GM19328 (cell line): ENCODE measurements at regions not wholly inside any gene's neighbourhood (a gene's known extent, or its start where the extent isn't known, plus 50 kb on each side); places are given as distances from the start of the nearest gene placed in this dataset.
"Not testable (repeated sequence)": the region's sequence is repeated elsewhere in the genome, so short reads cannot be mapped to it uniquely, and the experiment has no call there.

Source experiments
- ATAC-seq: cut with Tn5 transposase; IDR thresholded peaks from one replicate; pipeline ENCODE4 v1.9.1; 2021; ENCODE audit warnings: mild to moderate bottlenecking, moderate library complexity; ENCODE audit not compliant: unreplicated experiment

DNA sequence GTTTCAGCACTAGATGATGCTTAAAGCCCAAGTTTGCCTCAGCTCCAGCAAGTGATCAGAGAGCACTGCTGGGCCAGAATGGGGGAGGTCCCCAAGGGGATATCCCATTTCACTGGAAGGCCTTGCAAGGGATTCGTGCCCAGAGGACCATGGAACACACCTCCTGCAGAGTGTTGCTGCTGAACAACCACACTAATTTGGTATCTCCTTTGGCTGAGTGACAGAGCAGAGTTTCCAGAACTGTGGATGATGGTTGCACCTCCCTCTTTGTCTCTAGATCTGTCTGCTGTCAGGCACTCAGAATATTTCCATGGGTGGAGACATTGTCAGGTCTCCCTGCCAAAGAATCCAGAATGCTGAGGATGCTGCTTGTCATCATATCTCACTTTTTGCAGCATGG is 484.8 kb upstream of the NETO1 start:
- ATAC-seq: no peak

DNA sequence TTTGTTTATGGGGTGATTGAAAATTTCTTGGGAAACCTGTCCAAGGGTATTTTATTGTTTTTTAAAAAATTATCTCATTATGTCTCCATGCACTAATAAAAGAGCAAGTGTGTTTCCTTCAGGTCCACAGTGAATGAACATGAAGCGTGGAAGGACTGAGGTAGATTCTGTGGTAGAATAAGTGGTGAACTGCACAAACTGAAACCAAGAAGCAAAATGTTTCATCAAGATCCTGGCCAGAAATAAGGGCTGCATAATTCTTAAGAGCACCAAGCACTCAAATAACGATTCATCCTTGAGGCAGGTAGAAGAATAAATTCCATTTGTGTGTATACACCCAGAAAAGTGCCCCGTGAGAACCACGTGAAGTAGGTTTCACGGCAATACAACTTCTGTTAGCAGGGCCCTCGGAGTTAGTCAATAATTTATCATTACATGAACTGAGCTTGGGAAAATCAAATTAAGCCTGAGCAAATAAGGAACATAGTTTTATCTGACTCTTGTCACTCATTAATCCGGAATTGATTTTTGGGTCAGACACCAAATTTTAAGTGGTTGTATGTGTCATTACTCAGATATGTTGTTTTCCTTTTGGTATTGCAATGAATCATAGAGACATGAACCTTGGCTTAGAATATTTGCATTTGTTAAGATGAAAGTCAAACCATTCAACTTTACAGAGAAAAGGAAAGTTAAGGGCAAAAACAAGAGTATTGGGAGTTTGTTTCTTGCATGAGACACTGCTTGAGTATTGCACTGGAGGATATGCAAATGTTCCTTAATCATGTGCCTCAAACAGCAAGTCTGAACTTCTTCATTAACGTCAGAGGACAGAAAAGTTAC is 472.6 kb upstream of the NETO1 start:
- ATAC-seq: no peak

DNA sequence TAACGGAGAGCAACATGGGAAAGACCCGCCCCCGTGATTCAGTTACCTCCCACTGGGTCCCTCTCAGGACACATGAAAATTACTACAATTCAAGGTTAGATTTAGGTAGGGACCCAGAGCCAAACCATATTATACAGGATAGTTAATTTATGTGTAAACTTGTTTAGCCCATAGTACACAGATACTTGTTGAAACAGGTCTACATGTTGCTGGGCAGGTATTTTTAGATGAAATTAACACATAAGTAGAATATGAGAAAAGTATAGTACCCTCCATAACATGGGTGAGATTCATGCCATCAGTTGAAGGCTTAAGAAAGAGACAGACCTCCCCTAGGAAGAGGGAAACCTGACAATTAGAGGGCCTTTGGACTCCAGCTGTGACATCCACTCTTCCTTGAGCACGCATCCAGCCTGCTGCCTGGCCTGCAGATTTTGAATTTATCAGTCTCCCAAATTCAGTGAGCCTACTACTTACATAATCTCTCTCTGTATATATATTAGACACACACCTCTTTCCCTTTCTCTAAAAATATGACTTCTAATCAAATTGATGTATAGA is 463.5 kb upstream of the NETO1 start:
- no peak for ATAC-seq

DNA sequence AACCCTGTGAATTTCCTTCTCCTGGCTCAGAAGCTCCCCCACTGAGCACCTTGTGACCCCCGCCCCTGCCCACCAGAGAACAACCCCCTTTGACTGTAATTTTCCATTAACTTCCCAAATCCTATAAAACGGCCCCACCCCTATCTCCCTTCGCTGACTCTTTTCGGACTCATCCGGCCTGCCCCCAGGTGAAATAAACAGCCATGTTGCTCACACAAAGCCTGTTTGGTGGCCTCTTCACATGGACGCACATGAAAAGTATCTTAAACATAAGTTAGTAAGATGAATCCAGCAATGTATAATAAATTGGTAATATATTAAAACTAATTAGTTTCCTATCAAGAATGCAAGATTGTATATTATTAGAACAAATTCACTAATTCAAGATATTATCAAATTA is 462.3 kb upstream of the NETO1 start:
- ATAC-seq: not testable (repeated sequence)

DNA sequence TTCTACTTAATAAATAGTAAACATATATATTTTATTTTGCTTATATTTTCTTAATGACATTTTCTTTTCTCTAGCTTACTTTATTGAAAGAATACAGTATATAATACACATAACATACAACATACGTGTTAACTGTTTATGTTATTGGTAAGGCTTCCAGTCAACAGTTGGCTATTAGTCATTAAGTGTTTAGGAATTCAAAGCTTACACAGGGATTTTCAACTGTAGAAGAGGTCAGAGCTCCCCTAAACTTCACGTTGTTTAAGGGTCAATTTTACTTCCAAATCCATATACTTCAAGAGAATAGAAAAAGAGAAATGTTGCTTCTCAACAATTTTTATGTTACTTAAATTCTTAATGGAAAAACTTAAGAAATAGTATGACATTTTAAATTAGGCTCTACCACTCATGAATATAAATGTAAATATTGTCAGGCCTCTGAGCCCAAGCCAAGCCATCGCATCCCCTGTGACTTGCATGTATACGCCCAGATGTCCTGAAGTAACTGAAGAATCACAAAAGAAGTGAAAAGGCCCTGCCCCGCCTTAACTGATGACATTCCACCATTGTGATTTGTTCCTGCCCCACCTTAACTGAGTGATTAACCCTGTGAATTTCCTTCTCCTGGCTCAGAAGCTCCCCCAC is 456.5 kb upstream of the NETO1 start:
- not testable (repeated sequence) for ATAC-seq

DNA sequence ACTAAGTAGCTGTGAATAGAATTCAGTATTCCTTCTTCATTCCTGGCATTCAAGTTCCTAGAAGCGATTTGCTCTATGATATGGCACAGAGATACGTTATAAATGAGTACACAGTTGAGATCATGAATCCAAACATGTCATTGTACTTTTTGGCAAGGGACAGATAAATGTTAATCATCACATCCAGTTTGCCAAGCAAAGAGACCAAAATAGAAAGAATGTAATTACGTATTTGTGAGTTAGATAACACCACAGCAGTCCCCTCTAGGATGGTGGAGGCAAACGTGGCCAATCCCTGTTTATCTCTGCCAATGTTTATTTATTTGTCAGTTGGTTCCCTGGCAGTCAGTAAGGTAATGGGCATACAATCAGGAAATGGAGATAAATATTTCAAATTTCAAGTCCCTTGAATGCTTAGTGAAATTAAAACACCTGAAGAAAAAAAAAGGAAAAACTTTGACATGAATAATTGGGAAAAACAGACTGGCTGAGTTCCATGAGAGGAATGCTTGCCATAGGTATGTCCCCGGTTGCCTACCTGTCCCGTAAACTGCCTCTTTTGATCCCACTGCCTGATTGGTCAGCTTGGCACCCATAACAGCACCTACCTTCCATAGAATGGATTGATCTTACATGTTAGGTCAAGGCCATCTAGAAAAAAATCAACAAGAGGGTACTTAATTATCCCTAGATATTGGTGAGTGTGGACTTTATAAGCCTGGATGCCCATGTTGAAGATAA is 451.1 kb upstream of the NETO1 start:
- ATAC-seq: no peak

DNA sequence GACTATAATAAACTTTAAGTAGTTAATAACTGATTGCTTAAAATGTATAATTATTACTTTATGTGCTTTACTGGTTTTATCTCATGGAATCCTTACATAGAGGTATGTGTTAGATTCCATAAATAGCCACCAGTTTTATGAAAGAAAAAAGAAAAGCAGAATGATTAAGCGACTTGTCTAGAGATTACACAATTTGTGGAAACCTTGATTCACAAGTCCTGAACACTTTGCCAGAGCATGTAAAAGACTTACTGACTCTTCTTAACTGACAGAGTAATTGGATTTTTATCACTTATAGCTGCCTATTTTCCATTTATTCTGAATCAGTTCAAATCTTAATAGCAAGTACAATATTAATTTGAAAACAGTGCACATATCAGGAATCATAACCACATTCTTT is 448.7 kb upstream of the NETO1 start:
- ATAC-seq: no peak

DNA sequence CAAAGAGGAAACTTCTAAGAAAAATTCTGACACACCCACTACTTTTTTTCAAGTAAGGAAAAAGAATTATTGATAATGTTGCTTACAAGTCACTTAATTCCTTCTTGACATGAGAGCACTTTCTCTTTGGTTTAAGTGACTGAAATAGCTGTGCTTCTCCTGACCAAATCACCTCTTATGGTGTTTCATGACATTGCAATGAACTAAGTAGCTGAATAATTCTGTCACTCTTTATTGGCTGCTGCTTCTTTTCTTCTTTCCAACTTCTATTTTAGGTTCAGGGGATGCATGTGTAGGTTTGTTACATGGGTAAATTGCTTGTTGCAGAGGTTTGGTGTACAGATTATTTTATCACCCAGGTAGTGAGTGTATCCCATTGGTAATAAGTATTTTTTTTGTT is 447.6 kb upstream of the NETO1 start:
- ATAC-seq: no peak

DNA sequence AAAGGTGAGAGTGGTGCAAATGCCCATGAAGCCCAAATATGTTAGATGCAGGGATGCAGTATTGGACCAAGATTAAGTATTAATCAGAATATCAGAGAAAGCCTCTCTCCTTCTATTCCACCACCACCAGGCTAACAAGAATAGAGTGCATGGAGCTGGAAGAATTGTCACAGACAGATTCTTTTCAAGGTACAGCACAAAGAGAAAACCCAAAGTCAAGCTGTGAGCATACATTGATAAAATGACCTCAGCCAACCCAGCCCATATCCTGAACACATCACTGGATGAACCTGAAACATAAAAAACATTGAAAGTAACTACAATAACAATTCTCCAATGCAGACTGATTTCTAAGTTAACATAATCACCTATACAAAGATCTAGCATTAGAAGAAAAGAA is 445.7 kb upstream of the NETO1 start:
- no peak for ATAC-seq

DNA sequence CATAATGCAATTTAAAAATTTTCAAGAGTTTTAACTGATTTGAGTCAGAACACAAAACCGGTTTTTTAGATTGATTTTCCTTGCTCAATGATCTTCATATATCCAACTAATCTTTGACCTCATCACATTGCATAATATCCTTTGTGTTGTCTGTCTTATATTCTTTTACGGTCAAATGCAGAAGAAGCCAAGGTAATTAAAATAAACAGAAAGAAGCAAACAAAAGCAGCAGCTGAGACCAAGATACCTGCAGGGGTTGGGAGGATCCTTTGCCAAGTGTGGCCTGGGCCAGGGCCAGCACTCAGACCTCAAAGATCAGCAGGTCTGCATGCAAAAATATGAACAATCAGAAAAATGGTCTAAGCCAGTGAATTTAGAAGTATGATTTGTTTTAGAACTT is 428.9 kb upstream of the NETO1 start:
- no peak for ATAC-seq

DNA sequence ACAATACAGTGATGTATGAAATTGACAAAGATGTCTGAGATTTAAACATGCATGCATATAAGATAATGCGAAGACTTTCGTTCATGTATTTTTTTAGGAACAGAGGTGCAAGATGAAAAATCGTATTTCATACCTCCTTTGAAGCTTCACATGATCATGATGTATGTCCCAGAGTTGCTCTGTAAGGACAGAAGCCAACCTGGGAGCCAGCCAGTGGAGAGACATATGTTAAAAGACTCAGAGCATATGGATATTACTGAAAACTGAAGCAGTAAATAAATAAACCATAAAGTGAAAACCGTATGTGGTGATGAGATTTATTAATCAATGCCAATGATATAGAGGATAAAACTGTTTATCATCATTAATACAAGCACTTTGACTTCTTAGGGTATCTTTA is 424.4 kb upstream of the NETO1 start:
- ATAC-seq: no peak

DNA sequence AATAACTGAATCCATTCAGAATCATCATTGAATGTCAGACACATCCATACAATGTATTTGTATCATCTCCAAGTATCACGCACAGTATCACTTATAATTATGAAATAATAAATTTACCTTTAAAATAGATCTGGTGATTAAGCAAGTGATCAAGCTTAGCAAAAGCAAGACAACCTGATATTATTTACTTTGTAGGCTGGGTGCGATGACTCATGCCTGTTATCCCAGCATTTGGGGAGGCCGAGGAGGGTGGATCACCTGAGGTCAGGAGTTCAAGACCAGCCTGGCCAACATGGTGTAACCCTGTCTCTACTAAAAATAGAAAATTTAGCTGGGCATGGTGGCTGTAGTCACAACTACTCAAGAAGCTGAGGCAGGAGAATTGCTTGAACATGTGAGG is 421.0 kb upstream of the NETO1 start:
- ATAC-seq: no peak

DNA sequence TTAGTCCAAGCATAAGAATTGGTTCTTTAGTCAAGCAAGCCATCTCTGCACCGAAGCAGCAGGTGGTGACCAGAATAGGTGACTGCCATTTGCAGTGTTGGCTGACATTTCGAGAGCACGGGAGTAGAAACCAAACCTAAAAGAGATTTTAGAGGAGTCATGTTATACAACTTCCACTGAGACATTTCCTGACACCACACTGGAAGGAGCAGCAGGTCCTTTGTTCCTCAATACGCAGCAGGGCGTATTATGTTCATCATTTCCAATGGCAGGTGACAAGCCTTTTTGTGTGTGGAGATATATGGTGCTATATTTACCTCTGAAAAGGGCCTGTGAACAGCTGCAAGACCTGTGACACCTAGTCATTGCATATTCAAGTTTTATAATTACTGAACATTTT is 418.8 kb upstream of the NETO1 start:
- ATAC-seq: no peak

DNA sequence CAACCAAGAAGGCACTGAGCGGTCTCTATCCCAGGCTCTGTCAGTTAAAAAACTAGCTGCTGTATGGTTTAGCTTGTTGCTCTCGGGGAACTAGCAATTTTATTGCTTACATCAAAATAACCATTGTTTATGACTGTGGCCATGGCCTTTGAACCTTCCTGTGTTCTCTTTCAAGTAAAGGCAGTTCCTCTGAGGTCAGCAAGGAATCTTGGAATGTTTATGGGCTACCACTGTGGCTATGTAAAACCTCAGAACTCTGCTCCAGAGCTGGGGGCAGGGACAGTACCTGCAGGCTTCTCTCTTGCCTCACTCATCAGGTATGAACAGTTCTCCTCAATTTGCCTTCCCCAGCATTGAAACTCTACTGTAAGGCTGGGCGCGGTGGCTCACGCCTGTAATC is 416.0 kb upstream of the NETO1 start:
- no peak for ATAC-seq

DNA sequence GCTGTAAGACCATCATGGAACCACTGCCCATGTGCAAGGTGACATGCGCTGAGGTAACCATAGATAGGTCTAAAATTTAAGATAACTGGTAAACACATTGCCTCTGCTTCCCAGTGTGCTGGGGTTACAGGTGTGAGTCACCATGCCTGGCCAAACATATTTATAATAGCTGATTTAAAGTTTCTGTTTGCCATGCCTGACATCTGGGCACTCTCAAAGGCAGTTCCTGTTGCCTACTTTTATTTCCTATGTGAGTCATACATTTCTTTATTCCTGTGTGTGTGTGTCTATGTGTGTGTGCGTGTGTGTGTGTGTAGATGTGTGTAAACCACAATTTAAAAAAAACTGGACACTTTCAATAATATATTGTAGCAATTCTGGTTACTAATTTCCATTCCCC is 415.2 kb upstream of the NETO1 start:
- no peak for ATAC-seq

DNA sequence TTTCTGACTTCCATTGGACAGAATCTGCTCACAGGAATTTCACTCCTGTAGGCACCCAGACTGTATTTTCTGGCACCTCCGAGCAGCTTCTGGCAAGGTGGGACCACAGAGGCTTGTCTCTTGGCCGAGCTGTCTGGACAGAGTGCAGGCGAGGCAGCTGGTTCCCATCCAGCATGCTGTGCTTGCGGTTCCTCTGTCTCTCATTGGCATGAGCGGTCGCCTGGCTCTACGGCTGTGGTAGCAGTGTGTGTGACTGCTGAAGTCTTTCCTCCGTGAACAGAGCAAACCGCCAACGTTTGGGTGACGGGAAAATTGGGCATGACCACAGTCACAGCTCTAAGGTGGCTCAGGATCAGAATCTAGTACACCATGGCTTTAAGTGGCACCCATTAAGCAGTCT is 411.7 kb upstream of the NETO1 start:
- ATAC-seq: no peak

DNA sequence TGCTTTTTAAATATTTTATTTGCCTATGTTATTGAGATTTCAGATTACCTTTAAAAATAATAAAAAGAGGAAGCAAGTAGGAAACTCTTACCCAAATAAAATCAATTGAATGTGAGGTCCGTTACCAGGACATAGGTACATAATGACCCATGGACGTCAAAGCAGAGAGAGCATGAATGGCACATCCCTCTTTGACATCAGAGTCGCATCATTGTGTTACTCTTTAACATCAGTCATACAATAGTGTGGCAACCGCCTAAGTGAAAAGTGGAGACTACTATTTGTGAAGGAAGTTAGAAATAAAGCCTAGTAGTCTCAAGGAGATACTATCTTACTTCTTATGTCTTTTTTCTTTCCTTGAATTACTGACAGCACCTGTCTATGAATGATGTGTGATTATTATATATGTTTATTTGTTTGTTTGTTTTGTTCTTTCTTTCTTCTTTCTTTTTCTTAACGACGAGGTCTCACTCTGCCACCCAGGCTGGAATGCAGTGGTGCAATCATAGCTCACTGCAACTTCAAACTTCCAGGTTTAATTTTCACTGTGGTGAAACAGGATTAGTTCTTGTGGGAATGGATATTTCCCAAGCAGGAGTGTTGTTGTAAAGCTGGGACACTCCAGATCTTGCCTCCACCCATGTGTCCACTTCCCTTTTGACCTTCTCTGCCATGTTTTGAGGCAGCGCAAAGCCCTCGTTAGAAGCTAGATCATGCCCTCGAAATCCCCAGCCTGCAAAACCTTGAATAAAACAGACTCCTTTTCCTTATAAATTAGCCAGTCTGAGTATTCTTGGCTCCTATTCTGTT is 407.2 kb upstream of the NETO1 start:
- ATAC-seq: no peak

DNA sequence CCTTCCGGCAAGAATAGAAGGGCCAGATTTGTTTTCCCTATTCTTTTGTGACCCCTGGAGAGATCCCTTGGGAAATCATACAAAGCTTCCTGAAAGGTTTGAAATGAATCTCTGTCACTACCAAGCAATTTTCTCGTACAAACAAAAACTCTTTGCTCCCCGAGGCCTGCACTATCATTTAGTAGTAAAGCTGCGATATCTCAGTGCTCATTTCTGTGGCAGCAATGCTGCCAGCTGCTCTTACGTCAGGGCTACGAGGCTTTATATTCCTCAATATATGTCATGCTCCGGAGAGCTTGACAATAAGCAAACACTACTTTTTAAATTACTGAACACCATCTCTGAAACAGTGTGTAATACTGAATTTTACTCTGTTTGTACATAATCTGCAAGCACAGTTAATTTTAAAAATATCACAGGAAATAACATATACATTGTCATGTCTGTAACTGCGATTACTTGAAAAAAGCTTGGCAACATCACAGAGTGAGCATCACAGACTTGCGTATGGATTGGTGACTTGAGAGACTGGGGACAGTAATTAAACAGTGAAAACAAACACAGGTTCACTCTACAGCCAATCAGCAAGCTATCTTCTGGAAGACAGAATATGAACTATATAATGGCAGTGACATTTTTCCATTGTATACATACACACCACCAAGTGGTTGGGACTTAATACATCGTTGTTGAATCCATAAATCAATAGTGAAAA is 403.3 kb upstream of the NETO1 start:
- no peak for ATAC-seq

DNA sequence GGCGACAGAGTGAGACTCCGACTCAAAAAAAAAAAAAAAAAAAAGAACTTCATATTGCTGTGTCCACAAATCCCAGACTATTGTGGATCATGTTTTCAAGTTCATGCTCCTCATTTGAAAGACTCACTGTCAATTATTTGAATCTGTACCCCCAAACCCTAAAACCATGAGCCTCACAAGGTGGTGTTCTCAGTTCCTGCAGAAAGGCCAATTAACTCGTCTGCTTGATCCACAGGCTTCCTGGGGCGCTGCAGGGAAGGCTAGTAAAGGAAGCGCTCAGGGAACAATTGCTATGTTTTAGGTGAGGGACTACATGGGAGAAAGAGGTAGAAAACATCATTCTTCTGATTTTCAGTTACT is 396.8 kb upstream of the NETO1 start:
- no peak for ATAC-seq

DNA sequence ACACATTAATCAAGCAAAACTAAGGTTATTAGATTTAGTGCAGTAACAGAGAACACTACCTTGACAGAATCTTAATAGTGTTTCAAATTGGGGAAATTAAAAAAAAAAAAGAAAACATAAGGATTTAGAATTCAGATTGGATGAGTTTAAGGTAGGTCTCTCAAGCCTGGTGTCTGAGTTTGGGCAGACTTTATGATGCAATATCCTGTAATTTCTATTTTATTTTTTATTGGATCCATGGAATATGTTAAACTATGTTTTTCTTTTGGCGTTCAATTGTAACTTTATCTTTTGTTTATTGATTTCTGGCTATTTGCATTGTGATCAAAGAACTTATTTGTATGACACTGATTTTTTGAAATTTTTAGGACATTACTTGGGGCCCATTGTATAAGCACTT is 394.1 kb upstream of the NETO1 start:
- no peak for ATAC-seq
